ENCODE measurements at regions not wholly inside any gene's neighbourhood (a gene's known extent, or its start where the extent isn't known, plus 50 kb on each side); places are given as distances from the start of the nearest gene placed in this dataset.

DNA sequence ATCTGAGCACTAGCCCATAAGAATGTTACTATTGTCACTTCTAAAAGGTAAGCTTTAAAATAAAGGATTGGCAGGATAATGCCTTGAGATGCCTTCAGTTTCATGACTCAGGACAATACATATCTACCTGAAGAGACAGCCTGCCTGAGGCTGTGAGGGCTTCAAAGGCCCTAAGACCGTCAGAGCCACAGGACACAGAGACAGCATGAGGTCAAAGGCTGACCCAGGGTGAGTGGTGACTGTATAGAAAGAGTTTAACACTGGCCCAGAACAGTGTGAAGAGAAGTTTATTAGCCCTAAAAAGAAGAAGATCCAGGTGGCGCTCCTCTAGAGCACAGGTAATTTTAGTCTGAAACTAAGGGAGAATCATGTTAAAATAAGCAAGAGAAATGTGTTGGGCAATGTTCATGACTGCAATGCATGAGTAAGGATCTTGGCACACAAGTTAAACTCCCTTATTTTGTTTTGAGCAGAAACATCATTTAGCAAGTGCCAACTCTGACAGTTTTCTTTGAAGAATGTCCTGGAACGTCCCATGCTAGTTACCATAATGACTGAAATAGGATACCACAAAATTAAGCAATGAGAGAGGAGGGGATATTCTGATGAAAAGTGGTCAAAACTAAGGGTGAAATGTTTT is 78.1 kb upstream of the FAM110C start:
- no peak for TF ChIP-seq POLR2A (IDR thresholded peaks at IDR 0.05)
- TF ChIP-seq, protein P1, sequence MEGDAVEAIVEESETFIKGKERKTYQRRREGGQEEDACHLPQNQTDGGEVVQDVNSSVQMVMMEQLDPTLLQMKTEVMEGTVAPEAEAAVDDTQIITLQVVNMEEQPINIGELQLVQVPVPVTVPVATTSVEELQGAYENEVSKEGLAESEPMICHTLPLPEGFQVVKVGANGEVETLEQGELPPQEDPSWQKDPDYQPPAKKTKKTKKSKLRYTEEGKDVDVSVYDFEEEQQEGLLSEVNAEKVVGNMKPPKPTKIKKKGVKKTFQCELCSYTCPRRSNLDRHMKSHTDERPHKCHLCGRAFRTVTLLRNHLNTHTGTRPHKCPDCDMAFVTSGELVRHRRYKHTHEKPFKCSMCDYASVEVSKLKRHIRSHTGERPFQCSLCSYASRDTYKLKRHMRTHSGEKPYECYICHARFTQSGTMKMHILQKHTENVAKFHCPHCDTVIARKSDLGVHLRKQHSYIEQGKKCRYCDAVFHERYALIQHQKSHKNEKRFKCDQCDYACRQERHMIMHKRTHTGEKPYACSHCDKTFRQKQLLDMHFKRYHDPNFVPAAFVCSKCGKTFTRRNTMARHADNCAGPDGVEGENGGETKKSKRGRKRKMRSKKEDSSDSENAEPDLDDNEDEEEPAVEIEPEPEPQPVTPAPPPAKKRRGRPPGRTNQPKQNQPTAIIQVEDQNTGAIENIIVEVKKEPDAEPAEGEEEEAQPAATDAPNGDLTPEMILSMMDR (IDR thresholded peaks at IDR 0.05), result no peak
